GM18951 (cell line): ENCODE measurements at regions not wholly inside any gene's neighbourhood (a gene's known extent, or its start where the extent isn't known, plus 50 kb on each side); places are given as distances from the start of the nearest gene placed in this dataset.

Source experiments
- POLR2A ChIP-seq: IDR thresholded peaks from 4 replicates; pipeline ENCODE4 v1.6.1; 2011; ENCODE audit warnings: mild to moderate bottlenecking; ENCODE audit not compliant: insufficient read length, insufficient read depth; ENCODE audit errors: extremely low read depth
- in situ Hi-C: fragments of 300-500 bp; cut with MboI; formaldehyde crosslinking; loops from one replicate; pipeline ENCODE4 v1.12.0; 2022; ENCODE audit warnings: low sequenced_read_pairs, mixed read lengths, inconsistent platforms; ENCODE audit not compliant: unreplicated experiment

- no peak for TF ChIP-seq POLR2A
- in situ Hi-C loops, result no loop called here
Measured at GRCh38 chr18:24983566-24984139, 368.3 kb downstream of the ZNF521 start.

- in situ Hi-C loops, result no loop called here
- no peak for TF ChIP-seq POLR2A
Measured at GRCh38 chr18:24985586-24985985, 366.4 kb downstream of the ZNF521 start.

GRCh38 chr18:24986666-24987302, 365.2 kb downstream of the ZNF521 start:
- in situ Hi-C loops, result no loop called here

GRCh38 chr18:24987303-24988252, 364.4 kb downstream of the ZNF521 start:
- in situ Hi-C loops, result no loop called here
- TF ChIP-seq POLR2A, result no peak

More at GRCh38 chr18:24986666-24987302, 365.2 kb downstream of the ZNF521 start:
- TF ChIP-seq POLR2A, result no peak

- TF ChIP-seq POLR2A, result no peak
Measured at GRCh38 chr18:24988253-24988840, 363.6 kb downstream of the ZNF521 start.

GRCh38 chr18:24989760-24990593, 362.0 kb downstream of the ZNF521 start:
- TF ChIP-seq POLR2A, result no peak
- in situ Hi-C loops, result no loop called here

More at GRCh38 chr18:24988253-24988840, 363.6 kb downstream of the ZNF521 start:
- in situ Hi-C loops, result no loop called here

GRCh38 chr18:24990671-24991134, 361.3 kb downstream of the ZNF521 start:
- in situ Hi-C loops, result no loop called here

GRCh38 chr18:24991141-24992060, 360.6 kb downstream of the ZNF521 start:
- no peak for TF ChIP-seq POLR2A
- in situ Hi-C loops, result no loop called here

More at GRCh38 chr18:24990671-24991134, 361.3 kb downstream of the ZNF521 start:
- no peak for TF ChIP-seq POLR2A

- in situ Hi-C loops, result no loop called here
- no peak for TF ChIP-seq POLR2A
Measured at GRCh38 chr18:24992491-24992890, 359.5 kb downstream of the ZNF521 start.

GRCh38 chr18:24993628-24994027, 358.3 kb downstream of the ZNF521 start:
- TF ChIP-seq POLR2A, result no peak
- in situ Hi-C loops, result no loop called here

GRCh38 chr18:24995056-24995455, 356.9 kb downstream of the ZNF521 start:
- in situ Hi-C loops, result no loop called here

More at GRCh38 chr18:24995056-24995455, 356.9 kb downstream of the ZNF521 start:
- no peak for TF ChIP-seq POLR2A
